ENCODE measurements at regions not wholly inside any gene's neighbourhood (a gene's known extent, or its start where the extent isn't known, plus 50 kb on each side); places are given as distances from the start of the nearest gene placed in this dataset.

DNA sequence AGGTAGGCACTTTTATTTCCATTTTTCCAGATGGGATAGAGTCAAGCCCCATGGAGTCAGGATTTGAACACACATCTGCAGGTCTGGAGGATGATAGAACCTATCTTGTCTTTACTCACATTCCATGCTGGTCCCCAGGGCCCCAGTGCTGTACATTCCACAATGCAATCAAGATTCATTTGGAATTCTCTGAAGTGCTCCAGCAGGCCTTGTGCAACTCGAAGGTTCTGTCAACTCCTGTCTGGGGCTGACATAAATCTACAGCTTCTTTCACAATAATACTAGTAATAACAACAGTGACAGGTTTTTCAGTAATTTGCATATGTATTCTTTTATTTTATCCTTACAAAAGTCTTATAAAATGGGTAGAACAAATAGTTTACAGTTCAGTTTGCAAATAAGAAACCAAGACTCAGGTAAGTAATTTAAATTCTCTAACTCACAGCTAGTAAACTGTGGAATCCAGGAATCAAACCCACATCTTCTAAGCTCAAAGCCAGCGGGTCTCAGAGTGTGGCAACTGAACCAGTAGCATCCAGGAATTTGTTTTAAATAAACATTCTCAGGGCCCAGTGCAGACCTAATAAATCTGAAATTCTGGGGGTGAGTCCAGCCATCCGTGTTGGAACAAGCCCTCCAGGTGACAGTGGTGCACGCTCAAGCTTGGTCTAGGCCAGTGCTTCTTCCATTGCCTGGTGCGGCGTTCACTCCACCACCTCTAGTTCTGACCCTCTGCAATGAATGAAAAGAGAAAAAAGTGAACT lies 137.0 kb upstream of the TNFAIP3 start:
- no peak overlapping the region for H3K27ac ChIP-seq (ENCODE audit: low read length)
- H3K4me3 ChIP-seq (ENCODE audit: low read depth in 1 of 2, low read length in 2 of 2): no peak overlapping the region
- H3K9me3 ChIP-seq (ENCODE audit: control insufficient read depth in 1 of 2, low read length in 2 of 2): no peaks in the 10 kb centered on the region
- H3K36me3 ChIP-seq (ENCODE audit: control insufficient read depth in 1 of 2, insufficient read depth in 2 of 2, low read length in 2 of 2): no peaks in the 10 kb centered on the region
- peaks cover 0 to 9% of the 10 kb centered on the region in 2 donors for H3K4me1 ChIP-seq (ENCODE audit: control insufficient read depth in 1 of 2, insufficient read depth in 2 of 2, low read length in 2 of 2)
- no peaks in the 10 kb centered on the region for H3K27me3 ChIP-seq (ENCODE audit: low read depth, low read length)

DNA sequence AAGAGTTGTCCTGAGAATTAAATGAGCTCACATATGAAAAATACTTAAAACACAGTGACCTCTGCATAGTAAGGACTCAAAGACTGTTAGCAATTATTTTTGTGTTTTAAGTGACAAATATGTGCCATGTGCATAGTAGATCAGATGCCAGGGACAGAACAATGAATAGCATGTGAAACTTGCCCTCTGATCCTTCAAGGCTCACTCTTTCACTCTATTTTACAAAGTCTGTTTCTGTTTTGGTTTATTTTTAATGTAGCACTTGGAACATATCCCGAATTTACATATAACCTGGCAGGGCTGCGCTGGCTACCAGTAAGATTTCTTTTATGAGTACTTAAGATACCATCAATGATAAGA lies 135.5 kb upstream of the TNFAIP3 start:
- H3K4me1 ChIP-seq (ENCODE audit: control insufficient read depth in 1 of 2, insufficient read depth in 2 of 2, low read length in 2 of 2): peaks cover 0 to 9% of the 10 kb centered on the region in 2 donors
- H3K9me3 ChIP-seq (ENCODE audit: control insufficient read depth in 1 of 2, low read length in 2 of 2): no peaks in the 10 kb centered on the region
- H3K36me3 ChIP-seq (ENCODE audit: control insufficient read depth in 1 of 2, insufficient read depth in 2 of 2, low read length in 2 of 2): no peaks in the 10 kb centered on the region
- H3K4me3 ChIP-seq (ENCODE audit: low read depth in 1 of 2, low read length in 2 of 2): no peak overlapping the region
- no peak overlapping the region for H3K27ac ChIP-seq (ENCODE audit: low read length)
- H3K27me3 ChIP-seq (ENCODE audit: low read depth, low read length): no peaks in the 10 kb centered on the region

DNA sequence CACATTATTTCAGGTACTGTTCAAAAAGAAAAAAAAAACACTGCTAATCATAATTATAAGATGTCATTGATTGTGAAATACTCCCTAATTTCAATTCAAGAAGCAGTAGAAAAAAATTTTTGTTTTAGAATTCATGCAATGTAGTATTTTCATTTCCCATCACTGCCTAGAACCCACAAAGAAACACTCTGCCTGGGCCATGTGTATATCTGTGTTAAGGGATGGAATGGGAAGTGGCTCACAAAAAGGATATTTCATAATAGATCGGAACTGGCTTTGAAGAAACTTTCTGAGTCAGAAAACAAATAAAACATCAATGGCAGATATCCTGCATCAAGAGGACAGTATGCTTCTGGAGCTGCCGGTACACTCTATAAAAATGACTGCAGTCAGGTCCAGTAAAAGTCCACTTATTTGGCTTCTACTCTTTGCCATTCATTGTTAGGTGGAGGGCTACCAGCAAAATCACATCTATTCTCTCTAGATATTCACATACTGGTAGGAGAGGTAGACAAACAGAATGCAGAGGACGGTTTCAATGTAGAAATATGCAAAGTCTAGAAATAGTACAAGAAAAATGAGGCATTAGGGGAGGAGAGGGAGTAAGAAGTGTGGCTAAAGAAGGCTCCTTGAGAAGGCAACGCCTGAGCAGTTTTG lies 135.0 kb upstream of the TNFAIP3 start:
- no peak overlapping the region for H3K27ac ChIP-seq (ENCODE audit: low read length)
- H3K27me3 ChIP-seq (ENCODE audit: low read depth, low read length): no peaks in the 10 kb centered on the region
- H3K4me3 ChIP-seq (ENCODE audit: low read depth in 1 of 2, low read length in 2 of 2): no peak overlapping the region
- H3K36me3 ChIP-seq (ENCODE audit: control insufficient read depth in 1 of 2, insufficient read depth in 2 of 2, low read length in 2 of 2): no peaks in the 10 kb centered on the region
- H3K9me3 ChIP-seq (ENCODE audit: control insufficient read depth in 1 of 2, low read length in 2 of 2): no peaks in the 10 kb centered on the region
- peaks cover 0 to 9% of the 10 kb centered on the region in 2 donors for H3K4me1 ChIP-seq (ENCODE audit: control insufficient read depth in 1 of 2, insufficient read depth in 2 of 2, low read length in 2 of 2)

DNA sequence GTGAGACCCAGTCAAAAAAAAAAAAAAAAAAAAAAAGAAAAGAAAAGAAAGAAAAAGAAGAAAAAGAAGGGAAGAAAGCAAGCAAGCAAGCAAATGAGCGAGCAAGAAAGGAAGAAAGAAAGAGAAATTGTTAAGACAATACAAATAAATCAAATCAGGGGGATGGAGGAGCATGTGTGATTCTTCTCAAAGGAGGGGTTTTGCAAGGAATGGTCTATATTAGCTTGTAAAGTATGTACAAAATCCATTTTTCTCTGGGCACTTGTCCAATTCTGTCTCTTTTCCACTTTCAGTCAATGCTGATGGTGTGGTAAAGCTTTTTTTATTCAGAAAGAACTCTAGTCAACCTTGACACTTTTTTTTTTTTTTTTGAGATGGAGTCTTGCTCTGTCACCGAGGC lies 133.7 kb upstream of the TNFAIP3 start:
- no peaks in the 10 kb centered on the region for H3K27me3 ChIP-seq (ENCODE audit: low read depth, low read length)
- no peaks in the 10 kb centered on the region for H3K36me3 ChIP-seq (ENCODE audit: control insufficient read depth in 1 of 2, insufficient read depth in 2 of 2, low read length in 2 of 2)
- peaks cover 0 to 9% of the 10 kb centered on the region in 2 donors for H3K4me1 ChIP-seq (ENCODE audit: control insufficient read depth in 1 of 2, insufficient read depth in 2 of 2, low read length in 2 of 2)
- H3K27ac ChIP-seq (ENCODE audit: low read length): no peak overlapping the region
- no peak overlapping the region for H3K4me3 ChIP-seq (ENCODE audit: low read depth in 1 of 2, low read length in 2 of 2)
- H3K9me3 ChIP-seq (ENCODE audit: control insufficient read depth in 1 of 2, low read length in 2 of 2): no peaks in the 10 kb centered on the region

DNA sequence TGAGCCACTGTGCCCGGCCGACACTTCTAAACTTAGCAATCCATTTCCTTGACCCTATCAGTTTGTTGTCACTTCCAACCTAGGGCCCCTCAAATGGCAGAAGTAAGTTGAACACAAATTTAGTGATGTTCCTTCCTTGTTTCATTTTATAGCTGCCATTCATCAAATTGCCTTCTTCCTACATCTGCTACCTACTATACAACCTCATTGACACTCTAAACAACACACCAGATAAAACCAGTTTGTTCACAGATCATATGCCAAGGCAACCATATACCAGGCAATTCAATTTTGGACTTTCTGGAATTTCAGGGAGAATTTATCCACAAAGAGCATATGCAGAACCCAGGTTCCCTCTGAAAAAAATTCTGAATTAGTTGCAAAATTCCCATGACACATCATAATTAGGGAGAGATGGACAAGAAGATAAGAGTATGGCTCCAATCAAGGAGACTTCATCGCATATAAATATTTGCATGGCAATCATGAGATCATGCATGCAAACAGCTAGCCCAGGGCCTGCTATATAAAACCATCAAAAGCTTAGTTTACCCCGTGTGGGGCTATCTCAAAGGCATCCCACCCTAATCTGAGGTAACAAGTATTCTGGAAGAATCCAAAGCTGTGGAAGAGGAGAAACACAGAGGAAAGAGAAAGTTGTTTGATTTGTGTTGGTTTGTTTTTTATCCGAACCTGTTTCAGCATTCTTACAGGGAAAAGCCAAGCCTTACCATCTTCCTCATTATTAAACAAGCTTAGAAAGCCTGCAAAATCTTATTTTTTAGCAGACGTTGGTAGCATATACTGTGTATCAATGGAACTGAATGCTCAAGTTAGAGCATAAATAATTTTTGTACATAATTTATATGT lies 132.8 kb upstream of the TNFAIP3 start:
- Histone ChIP-seq H3K4me3 (ENCODE audit: low read depth in 1 of 2, low read length in 2 of 2) (no peak overlapping the region), H3K27ac (ENCODE audit: low read length) (no peak overlapping the region), H3K36me3 (ENCODE audit: control insufficient read depth in 1 of 2, insufficient read depth in 2 of 2, low read length in 2 of 2) (no peaks in the 10 kb centered on the region), H3K9me3 (ENCODE audit: control insufficient read depth in 1 of 2, low read length in 2 of 2) (no peaks in the 10 kb centered on the region), H3K4me1 (ENCODE audit: control insufficient read depth in 1 of 2, insufficient read depth in 2 of 2, low read length in 2 of 2) (peaks cover 0 to 4% of the 10 kb centered on the region in 2 donors), H3K27me3 (ENCODE audit: low read depth, low read length) (no peaks in the 10 kb centered on the region)

DNA sequence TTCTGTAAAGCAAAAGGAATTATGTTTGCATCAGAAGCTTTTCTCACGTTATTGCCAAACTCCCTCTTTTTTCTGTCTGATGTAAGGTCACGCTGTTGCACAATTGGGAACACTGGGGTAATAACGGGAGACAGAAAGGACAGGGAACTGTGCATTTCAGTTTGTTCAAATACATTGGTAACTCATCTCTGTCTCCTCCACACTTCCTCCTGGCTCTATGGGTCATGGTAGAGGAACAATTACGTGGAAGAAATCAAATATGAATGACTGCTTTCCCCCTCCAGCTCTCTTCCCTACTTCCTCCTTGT lies 132.2 kb upstream of the TNFAIP3 start:
- Histone ChIP-seq H3K4me1 (ENCODE audit: control insufficient read depth in 1 of 2, insufficient read depth in 2 of 2, low read length in 2 of 2) (peaks cover 0 to 4% of the 10 kb centered on the region in 2 donors), H3K36me3 (ENCODE audit: control insufficient read depth in 1 of 2, insufficient read depth in 2 of 2, low read length in 2 of 2) (no peaks in the 10 kb centered on the region), H3K27ac (ENCODE audit: low read length) (no peak overlapping the region), H3K4me3 (ENCODE audit: low read depth in 1 of 2, low read length in 2 of 2) (no peak overlapping the region), H3K27me3 (ENCODE audit: low read depth, low read length) (no peaks in the 10 kb centered on the region), H3K9me3 (ENCODE audit: control insufficient read depth in 1 of 2, low read length in 2 of 2) (no peaks in the 10 kb centered on the region)

DNA sequence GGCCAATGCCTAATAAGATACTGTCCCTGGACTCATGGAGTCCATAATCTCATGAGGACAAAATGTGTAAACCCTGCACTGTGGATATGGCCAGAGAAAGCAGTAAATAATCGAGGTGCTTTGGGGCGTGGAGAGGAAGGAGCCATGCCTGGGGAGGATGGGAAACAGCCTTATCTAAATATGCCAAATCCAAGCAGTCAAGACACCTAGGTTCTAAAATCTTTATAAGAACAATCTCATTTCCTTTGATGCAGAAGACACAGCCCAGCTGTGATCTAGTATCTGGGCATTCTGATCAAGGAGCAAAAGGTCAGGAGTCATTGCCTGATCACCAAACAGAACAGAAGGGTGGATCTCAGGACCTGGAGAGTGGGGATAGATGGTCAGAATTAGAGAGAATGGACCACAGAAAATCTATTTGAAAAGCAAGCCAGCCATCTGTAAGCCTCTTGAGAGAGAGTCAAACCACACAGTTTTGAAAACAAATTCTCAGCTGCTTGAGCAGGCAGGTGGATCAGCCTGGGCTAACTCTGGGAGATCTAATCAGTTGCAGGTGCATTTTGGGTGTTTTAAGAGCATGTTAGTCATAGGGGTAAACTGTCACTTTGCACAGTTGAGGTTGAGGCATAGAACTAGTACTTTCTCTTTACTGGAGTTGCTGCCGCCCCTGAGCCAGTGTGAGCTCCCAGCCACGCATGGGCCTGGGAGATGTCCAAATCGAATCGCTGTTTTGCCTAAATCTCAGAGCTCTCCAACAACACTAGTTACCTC lies 130.8 kb upstream of the TNFAIP3 start:
- Histone ChIP-seq H3K36me3 (ENCODE audit: control insufficient read depth in 1 of 2, insufficient read depth in 2 of 2, low read length in 2 of 2) (no peaks in the 10 kb centered on the region), H3K27me3 (ENCODE audit: low read depth, low read length) (no peaks in the 10 kb centered on the region), H3K4me1 (ENCODE audit: control insufficient read depth in 1 of 2, insufficient read depth in 2 of 2, low read length in 2 of 2) (peaks cover 0 to 4% of the 10 kb centered on the region in 2 donors), H3K9me3 (ENCODE audit: control insufficient read depth in 1 of 2, low read length in 2 of 2) (no peaks in the 10 kb centered on the region), H3K4me3 (ENCODE audit: low read depth in 1 of 2, low read length in 2 of 2) (no peak overlapping the region), H3K27ac (ENCODE audit: low read length) (no peak overlapping the region)

DNA sequence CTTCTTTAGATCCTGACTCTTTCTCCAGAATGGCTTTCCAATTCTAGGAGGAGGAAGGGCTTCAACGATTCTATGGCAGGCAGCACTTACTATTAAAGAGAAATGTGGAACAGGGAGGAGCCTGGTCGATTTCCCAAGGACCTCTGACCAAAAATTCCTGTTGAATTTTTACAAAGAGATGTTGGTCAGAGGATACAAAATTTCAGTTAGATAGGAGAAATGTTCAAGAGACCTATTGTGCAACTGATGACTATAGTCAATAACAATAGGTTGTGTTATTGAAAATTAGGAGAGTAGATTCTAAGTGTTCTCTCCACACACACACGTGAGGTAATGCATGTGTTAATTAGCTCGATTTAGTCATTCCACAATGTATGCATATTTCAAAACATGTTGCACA lies 130.1 kb upstream of the TNFAIP3 start:
- Histone ChIP-seq H3K36me3 (ENCODE audit: control insufficient read depth in 1 of 2, insufficient read depth in 2 of 2, low read length in 2 of 2) (no peaks in the 10 kb centered on the region), H3K27ac (ENCODE audit: low read length) (no peak overlapping the region), H3K4me1 (ENCODE audit: control insufficient read depth in 1 of 2, insufficient read depth in 2 of 2, low read length in 2 of 2) (no peaks in the 10 kb centered on the region), H3K27me3 (ENCODE audit: low read depth, low read length) (no peaks in the 10 kb centered on the region), H3K4me3 (ENCODE audit: low read depth in 1 of 2, low read length in 2 of 2) (no peak overlapping the region), H3K9me3 (ENCODE audit: control insufficient read depth in 1 of 2, low read length in 2 of 2) (no peaks in the 10 kb centered on the region)

DNA sequence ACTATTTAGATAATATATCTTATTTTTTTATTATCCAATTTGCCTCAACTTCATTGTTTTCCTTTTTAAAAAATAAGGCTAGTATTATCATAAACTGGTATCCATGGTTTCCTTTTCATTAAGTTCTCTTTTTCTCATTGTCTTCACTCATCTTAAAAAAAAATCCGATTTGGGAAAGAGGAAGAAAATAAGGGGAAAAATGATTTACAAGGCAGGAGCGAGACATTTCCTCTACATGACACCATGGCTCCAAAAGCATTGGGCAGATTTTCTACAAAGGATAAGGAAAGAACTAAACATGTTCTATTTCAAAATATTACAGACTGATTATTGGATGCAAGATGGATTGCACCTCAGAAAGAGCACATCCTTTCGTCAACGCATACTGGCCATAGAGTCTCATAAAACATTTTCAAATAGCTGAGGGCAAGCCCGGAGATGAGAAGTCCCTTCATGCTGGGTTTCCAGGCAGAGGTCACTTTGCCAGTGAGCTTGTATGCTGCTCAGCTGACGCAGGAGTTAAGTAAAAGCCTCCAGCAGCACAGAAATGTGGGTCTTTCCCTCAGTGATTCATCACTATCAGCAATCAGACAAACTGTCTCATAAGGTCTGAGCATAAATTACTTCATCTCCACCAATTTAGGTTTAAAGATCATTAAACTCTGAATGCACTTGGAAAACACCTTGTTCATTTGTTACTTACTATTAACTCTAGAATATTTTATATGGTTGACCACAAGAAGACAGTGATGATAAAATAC lies 129.0 kb upstream of the TNFAIP3 start:
- Histone ChIP-seq H3K9me3 (ENCODE audit: control insufficient read depth in 1 of 2, low read length in 2 of 2) (no peaks in the 10 kb centered on the region), H3K4me3 (ENCODE audit: low read depth in 1 of 2, low read length in 2 of 2) (no peak overlapping the region), H3K27me3 (ENCODE audit: low read depth, low read length) (no peaks in the 10 kb centered on the region), H3K4me1 (ENCODE audit: control insufficient read depth in 1 of 2, insufficient read depth in 2 of 2, low read length in 2 of 2) (no peaks in the 10 kb centered on the region), H3K27ac (ENCODE audit: low read length) (no peak overlapping the region), H3K36me3 (ENCODE audit: control insufficient read depth in 1 of 2, insufficient read depth in 2 of 2, low read length in 2 of 2) (no peaks in the 10 kb centered on the region)

DNA sequence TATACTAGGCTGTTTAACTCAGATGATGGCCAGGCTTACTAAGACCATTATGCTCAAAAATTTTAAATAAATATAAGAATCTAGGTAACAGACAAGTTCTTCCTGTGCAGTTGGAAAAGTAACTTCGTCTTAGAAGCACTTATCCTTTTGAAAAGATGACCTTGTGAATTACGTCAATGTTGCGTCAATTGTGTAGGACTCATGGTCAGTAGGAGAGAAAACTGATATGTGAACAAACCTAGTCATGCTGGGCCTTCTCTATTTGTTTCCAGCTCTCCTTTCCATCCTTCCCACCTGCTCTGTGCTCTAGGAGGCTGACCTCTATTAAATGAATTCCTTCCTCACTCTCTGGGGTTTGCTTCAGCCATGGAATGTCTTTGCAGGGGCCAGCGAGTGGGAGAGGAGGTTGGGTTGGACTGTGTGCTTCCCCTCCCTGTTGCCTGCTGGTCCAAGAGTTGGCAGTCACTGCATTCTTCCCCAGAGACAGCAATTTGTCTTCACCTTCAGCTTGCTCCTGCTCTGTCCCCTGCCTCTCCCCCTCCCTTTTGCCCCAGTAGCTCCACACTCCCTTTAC lies 128.0 kb upstream of the TNFAIP3 start:
- Histone ChIP-seq H3K27ac (ENCODE audit: low read length) (no peak overlapping the region), H3K4me3 (ENCODE audit: low read depth in 1 of 2, low read length in 2 of 2) (no peak overlapping the region), H3K36me3 (ENCODE audit: control insufficient read depth in 1 of 2, insufficient read depth in 2 of 2, low read length in 2 of 2) (no peaks in the 10 kb centered on the region), H3K4me1 (ENCODE audit: control insufficient read depth in 1 of 2, insufficient read depth in 2 of 2, low read length in 2 of 2) (no peaks in the 10 kb centered on the region), H3K9me3 (ENCODE audit: control insufficient read depth in 1 of 2, low read length in 2 of 2) (no peaks in the 10 kb centered on the region), H3K27me3 (ENCODE audit: low read depth, low read length) (no peaks in the 10 kb centered on the region)

Data from muscle layer of duodenum (tissue), 2 donors.